ENCODE measurements at regions not wholly inside any gene's neighbourhood (a gene's known extent, or its start where the extent isn't known, plus 50 kb on each side); places are given as distances from the start of the nearest gene placed in this dataset.
"Not testable (repeated sequence)": the region's sequence is repeated elsewhere in the genome, so short reads cannot be mapped to it uniquely, and the experiment has no call there.

DNA sequence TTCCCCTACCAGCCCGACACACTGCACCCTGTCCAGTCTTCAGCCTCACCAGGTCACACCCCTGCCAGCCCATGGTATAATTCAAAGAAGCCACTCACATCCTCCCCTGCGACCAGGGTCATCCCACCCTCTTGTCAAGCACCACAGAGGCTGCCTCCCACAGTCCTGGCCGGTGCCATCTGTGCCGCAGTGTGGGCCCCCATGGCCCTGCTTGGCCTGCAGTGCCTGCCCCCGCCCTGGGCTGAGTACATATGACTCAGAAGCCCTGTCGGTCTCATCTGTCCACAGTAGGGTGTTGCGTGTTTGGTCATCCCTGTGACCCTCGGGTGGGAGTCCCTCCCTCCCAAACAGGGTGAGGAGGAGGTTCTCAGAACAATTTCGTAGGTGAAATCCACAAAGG, 190.8 kb upstream of the AJAP1 start:
- DNase-seq, result no peak

DNA sequence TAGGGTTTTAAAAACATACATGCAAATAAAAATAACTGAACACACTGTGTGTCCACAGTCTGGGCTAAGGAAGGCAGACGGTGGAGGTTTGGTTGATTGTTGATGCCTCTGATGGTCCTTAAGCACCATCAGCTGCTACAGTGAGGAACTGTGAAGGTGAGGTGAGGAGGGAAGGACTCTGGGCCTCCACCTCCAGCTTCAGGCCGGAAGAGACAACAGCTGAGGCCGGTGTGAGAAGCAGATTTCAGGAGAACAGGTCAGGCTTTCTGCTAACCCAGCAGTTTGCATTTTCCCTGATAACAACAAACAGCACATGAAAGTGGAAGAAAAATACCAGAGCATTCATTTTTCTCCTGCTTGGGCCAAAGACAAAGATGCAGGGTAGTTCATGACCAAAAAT, 189.9 kb upstream of the AJAP1 start:
- DNase-seq, result no peak

DNA sequence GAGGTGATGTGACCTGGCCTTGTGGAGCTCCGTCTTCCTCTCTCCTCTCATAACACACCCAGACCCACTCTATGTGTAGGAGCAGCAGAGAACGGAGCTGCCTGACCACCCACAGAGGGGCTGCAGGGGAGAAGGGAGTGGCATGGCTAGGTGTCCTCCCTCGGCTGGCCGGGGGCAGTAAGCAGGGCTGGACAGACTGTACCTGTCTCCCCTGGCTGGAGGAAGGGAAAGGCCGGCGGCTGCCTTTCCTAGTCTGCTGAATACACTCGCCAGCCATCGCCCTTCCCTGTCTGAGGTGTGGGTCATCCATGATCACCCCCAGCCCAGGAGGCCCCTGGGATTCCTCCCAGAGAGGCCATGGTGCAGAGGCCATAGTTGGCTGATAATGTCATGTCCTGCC, 187.2 kb upstream of the AJAP1 start:
- no peak for DNase-seq

DNA sequence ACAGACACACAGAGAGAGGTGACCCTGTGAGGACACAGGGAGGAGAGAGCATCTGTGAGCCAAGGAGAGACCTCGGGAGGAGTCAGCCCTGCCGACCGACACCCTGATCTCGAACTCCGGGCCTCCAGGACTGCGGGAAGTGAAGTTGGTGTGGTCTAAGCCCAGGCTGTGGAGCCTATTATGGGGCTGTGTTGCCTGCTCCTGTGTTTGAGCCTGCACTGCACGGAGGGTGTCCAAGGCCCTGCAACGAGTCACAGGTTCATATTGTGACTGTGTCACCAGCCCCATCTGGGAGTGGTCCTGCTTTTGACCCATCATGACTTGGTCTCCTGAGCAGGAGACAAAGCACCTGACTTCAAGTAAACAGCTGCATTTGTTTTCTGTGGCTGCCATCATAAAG, 186.0 kb upstream of the AJAP1 start:
- no peak for DNase-seq

DNA sequence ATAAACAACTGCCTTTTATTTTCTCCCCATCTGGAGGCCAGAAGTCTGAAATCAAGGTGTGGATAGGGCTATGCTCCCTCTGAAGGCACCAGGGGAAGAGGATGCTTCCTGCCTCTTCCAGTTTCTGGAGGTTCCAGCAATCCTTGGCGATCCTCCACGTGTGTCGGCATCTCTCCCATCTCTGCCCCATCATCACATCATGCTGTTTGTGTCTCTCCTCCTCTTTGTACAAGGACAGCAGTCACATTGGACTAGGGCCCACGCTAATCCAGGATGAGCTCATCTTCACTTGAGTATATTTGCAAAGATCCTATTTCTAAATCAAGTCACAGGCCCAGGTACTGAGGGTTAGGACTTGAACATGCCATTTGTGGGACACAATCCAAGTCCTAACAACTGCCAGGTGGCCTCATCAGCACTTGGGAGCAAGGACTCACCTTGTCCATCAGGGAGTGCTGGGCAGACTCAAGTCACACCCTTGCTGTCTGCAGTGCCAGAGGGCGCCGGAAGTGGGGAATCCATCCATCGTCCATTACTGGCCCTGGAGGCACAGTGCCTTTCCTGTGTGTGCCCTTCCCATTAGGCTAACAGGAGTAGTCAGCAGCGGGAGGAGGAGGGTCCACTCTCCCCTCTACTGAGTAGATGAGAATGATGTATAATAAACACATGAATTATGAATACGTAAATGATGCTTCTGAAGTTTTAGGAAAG, 185.4 kb upstream of the AJAP1 start:
- DNase-seq, result no peak

DNA sequence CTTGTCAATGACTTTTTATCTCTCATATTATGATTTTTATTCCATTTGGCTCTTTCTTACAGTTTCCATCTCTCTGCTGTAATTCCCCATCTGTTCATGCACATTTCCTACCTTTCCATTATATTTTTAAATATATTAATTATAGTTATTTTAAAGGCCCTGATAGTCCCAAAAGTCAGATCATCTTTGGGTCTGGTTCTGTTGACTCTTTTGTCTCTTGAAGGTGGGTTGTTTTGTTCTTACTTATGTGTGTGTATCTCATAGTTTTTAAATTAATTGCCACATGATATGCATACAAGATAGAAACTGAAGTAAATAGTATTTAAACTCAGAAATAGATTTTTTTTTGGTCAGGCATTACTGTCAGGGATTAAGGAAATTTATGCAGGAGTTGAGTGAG, 178.0 kb upstream of the AJAP1 start:
- DNase-seq, result no peak

DNA sequence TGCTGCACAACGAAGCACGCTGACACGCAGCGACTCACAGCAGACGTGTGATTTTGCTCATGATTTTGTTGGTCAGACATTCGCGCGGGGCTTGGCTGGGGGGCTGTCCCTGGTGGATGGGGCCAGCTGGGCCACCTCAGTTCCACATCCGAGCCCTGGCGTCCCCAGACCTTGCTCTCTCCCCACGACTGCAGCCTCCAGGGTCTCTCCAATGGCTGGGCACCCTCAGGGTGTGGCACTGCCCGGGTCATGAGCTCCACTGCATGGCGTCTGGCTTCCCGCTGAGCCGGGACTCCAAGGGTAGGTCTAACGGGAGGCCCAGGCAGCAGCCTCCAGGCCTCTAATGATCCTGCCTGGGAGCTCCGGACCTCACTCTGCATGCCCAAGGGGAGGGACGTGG, 173.0 kb upstream of the AJAP1 start:
- no peak for DNase-seq

DNA sequence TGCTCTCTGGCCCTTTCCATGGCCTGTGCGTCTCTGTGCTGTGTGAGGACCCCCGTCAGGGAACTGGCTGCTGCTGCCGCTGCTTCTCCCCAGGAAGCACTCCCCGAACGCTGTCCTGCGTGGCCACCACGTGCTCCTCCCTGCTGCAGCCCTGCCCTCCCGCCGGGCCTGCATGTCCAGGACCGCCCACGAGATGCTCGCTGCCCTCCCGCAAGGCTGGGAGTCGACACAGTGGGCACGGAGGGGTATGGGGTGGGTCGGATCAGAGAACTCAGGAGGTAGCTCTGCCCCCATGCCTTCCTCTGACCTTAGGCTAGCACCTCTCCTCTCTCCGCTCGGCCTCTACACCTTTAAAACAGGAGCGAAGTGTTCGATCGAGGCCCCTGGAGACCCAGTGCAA, 171.9 kb upstream of the AJAP1 start:
- DNase-seq, result no peak

DNA sequence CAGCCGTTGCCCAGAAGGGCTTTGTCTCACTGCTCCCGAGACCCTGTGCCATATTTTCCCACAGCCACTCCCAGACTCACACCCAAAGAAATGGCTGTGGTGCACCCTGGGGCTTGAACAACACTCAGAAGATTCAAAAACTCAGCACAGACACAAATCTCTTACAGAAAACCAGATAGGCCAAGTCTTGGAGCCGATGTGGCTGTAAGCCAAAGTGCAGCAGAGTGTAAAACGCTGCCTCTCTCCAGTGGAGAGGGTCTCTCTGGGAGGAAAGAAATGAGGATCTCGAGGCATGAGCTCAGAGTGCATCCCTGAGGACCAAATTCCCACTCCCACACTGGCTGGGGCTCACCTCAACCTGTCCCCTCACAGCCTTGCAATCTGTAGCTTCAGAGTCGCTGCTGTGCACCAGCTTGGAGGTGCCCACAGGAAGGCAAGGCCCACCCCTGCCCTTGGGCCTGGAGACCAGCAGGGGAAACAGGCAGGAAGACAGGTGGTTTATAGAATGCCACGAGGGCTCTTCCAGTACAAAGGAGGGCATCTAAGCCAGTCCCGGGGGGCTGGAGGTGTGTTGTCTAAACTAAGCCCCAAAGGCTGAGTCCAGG, 171.3 kb upstream of the AJAP1 start:
- DNase-seq, result no peak

DNA sequence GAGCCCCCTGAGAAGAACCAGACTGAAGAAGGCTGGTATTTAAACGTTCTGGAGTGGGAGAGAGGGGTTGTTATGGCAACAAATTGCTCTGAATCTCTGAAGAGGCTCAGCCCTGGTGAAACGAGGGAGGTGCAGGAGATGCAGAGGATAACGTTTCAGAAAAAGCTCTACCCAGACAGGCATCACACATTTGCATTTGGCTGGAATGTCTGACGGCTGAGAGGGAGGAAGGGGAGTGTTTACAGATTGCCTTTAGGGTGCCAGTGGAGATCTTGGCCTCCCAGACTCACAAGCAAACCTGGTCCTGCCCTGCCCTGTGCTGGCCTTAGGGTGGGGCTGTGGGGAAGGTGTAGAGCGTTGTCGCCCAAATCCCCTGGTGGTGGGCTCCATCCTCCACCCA, 169.0 kb upstream of the AJAP1 start:
- no peak for DNase-seq

DNA sequence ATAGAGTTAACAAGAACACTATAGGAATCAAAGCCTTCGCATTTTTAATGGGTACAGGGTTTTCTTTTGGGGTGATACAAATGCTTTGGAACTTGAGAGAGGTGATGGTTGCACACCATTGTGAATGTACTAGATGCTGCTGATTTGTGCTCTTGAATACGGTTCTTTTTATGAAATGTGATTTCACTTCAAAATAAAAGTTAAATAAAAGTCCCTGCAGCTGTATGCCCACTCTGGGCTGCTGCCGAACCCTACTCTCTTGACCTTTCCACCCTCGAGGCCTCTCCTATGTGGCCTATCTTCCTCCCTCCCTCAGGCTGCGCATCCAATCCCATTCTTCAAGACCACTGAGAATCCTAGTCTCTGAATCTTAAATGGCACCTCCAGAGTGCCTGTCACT, 168.5 kb upstream of the AJAP1 start:
- DNase-seq, result no peak

DNA sequence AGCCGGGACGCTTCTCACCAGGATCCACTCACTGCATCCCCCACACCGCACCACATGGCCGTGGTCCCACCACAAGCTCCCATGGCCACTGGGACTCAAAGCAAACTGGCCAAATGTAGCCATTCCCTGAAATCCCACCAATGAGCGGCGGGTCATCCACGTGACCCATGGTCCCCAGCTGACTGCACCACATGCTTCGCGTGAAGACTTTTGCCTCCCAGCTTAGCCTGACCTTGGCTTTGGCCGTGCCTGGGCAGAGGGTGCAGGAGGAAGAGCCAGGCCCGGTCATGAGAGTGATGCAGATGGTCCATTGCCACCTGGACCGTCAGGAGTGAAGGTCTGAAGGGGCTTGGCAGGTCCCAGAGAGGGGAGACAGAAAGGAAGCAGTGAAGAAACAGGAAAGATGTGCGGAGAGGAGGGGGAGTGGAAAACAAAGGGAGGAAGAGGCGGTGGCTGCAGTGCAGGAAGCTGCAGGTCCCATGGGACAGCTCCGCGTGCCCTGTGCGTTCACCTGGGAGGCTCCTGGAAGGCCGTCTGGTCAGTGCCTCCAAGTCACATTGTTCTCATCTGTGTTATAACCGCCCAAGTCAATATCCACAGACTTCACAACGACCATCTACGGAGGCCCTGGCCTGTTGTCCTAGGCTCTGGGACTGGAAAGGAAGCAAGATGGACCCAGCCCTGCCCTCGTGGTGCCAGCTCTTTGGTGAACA, 167.8 kb upstream of the AJAP1 start:
- no peak for DNase-seq

DNA sequence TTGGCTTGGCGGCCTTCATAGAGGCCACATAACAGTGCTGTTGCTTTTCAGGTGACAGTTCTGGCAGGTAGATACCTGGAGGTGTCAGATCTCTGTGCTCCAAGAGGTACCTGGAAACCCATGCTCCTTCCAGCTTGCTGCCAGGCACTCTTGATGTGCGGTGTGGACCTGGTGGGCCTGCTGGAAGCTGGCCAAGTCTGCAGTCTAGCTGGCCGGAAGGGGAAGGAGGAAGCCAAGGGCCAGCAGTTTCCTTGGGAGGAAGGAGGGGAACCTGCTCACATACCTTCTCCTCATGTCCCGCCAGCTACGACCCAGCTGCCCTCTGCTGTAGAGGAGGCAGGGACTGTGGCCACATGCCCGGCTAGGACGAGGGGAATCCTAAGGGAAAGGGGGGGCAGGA, 166.4 kb upstream of the AJAP1 start:
- DNase-seq, result no peak

DNA sequence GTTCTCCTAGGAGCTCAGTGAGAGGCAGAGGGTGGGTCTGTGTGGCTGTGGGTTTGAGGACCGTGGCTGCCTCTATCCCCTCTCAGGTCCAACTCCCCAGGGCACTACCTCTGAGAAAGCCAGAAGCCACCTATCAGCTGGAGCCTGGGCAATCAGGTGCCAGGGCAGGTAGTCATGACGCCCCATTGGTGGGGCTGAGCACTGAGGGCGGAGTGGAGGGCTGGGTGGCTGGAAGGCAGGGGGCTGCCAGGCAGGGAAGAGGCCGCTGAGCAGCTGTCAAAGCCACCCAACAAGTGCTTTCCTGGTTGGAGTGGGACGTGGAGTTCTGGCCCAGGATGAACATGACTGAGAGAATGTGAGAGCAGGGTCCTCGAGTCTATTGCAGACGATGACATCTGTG, 164.9 kb upstream of the AJAP1 start:
- no peak for DNase-seq

DNA sequence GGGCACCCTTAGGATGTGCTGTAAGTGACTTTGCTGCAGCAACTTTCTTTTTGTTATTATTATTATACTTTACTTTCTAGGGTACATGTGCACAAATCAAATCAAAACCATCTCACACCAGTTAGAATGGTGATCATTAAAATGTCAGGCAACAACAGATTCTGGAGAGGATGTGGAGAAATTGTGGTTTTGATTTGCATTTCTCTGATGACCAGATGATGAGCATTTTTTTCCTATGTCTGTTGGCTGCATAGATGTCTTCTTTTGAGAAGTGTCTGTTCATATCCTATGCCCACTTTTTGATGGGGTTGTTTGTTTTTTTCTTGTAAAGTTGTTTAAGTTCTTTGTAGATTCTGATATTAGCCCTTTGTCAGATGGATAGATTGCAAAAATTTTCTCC, 164.4 kb upstream of the AJAP1 start:
- DNase-seq, result not testable (repeated sequence)

DNA sequence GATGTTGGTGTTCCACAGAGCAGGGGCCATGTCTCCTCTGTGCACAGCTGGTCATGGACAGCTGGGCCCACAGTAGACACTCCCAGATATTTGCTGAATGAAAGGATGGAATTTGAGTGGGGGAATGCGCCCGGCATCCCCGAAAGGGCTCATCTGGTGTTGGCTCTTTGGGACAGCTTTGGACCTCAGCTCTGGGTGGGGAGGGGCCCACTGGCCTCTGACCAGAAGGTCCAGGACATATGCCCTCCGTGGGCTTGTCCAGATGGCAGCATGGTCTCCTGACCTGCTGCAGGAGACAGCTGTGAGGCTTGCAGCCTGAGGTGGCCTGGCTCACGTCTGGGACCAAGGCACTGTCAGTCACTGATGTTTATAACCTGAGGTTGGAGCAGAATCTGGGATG, 160.4 kb upstream of the AJAP1 start:
- DNase-seq, result no peak

DNA sequence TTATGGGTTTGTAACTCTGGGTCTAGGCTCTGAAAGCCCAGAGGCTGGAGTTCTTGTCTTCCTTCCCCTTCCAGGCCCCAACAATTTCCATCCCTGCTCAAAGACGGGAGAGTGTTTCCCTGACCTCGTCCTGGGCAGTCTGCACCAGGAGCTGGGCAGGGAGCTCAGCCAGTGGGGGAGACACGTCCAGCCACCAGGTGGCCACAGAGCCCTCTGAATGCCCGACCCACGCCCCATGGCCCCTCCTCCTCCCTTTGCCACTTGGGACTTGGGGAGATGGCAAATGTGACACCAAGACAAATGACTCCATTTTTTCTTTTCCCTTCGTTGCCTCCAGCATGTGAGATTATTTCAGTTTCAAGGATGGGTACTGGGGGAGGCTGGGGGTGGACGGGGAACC, 159.9 kb upstream of the AJAP1 start:
- no peak for DNase-seq

DNA sequence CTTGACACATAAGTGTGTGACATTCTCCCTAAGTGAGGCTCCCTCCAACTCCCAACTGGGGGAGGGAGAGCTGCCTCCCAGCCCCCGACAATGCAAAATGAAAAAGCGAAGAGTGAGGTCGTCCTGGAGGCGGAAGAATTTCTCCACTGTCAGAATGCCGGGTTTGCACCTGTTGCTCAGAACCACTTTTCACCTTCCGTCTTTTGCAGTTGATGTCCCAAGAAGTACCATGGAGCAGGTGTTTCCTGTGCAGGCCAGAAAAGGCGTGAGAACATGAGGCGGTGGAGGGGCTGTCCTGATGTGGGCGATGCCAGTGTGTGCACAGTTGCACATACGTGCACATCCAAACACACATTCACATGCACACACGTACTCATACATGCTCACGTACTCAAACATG, 158.6 kb upstream of the AJAP1 start:
- no peak for DNase-seq

DNA sequence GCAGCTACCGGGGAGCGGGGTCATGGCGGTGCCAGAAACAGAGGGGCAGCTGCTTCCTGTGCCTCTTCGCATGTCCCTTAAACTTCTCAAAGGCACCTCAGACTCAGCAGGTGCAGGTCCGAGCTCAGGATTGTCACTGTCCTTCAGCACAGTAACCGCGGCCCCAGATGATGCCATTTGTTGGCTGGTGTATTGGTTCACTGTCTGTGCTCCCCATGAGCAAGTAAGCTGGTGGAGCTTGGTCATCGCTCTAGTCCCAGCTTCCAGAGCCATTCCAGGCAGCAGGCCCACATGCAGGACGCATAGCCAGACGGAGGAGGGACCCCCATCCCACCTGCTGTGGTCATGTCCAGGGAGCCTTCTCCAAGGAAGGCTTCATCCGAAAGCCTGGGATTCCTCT, 154.0 kb upstream of the AJAP1 start:
- no peak for DNase-seq

DNA sequence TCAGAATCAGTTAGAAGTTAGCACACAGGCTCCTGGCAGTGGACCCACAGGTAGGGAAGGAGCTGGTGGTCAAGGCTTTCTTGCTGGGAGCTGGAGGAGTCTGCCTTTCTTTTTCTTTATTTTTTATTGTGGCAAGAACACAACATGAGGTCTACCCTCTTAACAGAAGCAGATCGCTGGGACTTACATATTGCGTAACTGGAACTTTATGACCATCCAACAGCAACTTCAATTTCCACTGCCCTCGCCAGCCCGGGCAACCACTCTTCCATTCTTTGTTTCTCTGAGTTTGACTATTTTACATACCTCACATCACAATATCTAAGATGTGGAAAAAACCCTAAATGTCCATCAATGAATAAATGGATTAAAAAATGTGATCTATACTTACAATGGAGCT, 147.8 kb upstream of the AJAP1 start:
- no peak for DNase-seq

DNA sequence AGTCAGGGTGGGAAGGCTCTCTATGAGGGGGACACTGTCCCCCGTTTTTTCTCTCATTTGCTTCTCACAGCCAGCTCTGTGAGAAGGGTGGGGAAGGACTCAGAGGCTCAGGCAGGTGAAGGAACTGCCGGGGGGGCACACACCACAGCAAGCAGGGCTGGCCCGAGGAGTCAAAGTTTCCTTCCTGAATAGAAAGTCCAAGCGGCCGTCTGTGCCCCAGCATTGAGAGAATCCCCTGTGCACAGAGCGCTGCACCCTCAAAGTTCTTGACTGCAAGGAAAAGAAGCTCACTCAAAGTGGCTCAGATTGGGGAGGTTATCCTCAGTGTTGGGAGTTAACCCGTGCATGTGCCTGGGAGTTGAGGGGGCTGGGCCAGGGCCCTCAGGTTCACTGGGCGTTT, 145.2 kb upstream of the AJAP1 start:
- DNase-seq, result no peak

DNA sequence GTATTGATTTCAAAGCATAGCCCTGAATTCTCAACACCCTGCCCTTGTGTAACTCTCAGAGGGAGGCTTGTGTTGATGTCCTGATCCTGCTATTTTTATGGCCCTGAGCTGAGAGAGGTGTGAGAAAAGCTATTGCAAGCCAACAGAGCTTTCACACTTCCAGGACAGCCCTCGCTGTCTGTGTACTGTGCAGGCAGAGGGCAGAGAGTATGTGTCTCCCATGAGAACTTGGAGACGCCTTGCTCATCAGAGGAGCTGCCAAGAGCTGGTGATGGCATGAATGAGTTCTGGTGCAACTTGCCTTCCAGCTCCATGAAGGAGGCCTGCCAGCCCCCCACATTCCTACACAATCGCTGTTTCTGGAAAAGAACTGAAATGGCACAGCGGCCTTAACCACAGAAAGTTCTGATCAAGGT, 144.1 kb upstream of the AJAP1 start:
- DNase-seq, result no peak

DNA sequence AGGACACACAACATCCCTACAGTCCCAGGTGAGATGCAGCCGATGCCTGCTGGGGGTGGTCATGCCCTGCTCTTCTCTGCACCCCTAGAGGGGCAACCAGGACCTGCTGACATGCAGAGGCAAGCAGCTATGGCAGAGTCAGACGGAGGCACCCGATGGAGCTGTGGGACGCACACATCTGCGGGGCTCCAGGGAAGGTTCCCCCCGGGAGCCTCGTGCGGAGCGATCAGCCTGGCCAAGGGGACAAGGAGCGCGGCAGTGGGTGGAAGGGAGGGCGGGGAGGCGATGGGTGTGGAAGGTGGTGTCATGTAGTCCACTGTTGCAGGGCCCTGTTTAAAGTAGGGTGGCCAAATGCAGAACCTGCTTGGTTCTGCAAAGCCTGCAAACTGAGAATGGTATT, 143.0 kb upstream of the AJAP1 start:
- DNase-seq, result no peak

DNA sequence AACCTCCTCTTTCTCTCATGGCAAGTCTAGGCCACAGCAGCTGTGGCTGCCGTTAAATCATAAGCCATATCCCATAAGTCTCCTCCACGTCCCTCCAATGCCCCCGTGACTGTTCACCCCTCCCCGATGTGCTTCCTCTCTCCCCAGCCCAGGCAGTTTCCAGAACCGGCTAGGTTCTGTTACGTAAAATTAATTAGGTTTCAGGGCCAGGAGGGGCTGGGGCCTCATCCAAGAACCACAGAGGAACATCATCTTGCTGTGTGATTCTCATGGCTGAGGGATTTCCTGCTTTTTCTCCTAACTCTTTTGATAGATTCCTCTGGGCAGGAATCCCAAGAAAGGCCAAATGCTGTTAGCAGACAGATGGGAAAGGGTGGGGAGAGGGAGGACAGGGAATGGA, 141.8 kb upstream of the AJAP1 start:
- DNase-seq, result no peak

DNA sequence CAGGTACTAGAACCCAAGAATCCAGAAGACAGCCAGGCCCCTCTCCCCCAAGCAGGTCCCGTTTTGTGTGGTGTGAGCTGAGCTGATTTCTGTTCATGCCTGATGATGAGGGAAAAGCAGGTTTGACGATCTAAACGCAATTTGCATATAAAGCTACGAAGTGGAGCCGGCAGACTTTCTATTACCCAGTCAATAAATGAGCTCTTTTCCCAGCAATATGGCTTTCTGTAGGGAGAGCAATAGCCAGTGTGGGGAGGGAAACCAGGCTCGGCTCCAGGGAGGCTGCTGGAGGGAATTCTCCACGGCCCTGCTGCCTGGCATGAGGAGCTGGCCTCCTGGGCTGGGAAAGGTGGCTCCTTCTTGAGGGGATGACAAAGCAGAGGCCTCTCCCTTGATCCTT, 140.7 kb upstream of the AJAP1 start:
- no peak for DNase-seq
